Psoas muscle (tissue), 7 donors: ENCODE measurements at regions not wholly inside any gene's neighbourhood (a gene's known extent, or its start where the extent isn't known, plus 50 kb on each side); places are given as distances from the start of the nearest gene placed in this dataset.

Experiments
- ATAC-seq, 4 donors: fragments of 200-7000 bp; cut with Tn5 transposase; one replicate each; pipeline ENCODE4 v1.9.1; 2020; ENCODE audit warnings: moderate library complexity in 3 of 4, mild to moderate bottlenecking in 2 of 4
- DNase-seq, 2 donors: peaks; one replicate each; pipeline ENCODE4 v3.0.0-alpha.2; 2020
- H3K27ac ChIP-seq: fragments of 200-600 bp; one replicate; pipeline ENCODE4 v1.8.0; 2022
- H3K27me3 ChIP-seq, 3 donors: fragments of 200-600 bp in 1 of 3; one replicate each; pipeline versions ENCODE4 v1.6.1 to v1.8.0; 2013 to 2022; ENCODE audit warnings: low read length in 2 of 3, mild to moderate bottlenecking in 2 of 3, moderate library complexity in 1 of 3; ENCODE audit not compliant: insufficient read depth in 3 of 3
- H3K36me3 ChIP-seq, 2 donors: fragments of 200-600 bp in 1 of 2; one replicate each; pipeline versions ENCODE4 v1.6.1 to v1.8.0; 2013 to 2022; ENCODE audit warnings: low read depth in 1 of 2, mild to moderate bottlenecking in 1 of 2, moderate library complexity in 1 of 2; ENCODE audit not compliant: insufficient read depth in 1 of 2
- H3K4me1 ChIP-seq: fragments of 200-600 bp; one replicate; pipeline ENCODE4 v1.8.0; 2022
- H3K4me3 ChIP-seq: fragments of 200-600 bp; one replicate; pipeline ENCODE4 v1.8.0; 2022; ENCODE audit warnings: mild to moderate bottlenecking
- H3K9me3 ChIP-seq: fragments of 200-600 bp; one replicate; pipeline ENCODE4 v1.8.0; 2022
- WGBS, 3 donors: extraction: QIAGEN DNeasy Blood & Tissue Kit; methylation state at CpG; one replicate each; pipeline versions ENCODE4 v1.1.6 to v1.1.7; 2013; 5-methylcytosine and 5-hydroxymethylcytosine counted together
- intact Hi-C, 2 donors: fragments of 100-400 bp; cut with DNase I; formaldehyde crosslinking; loops; one replicate each; pipeline versions ENCODE4 v1.11.0 to v1.14.2; 2022
- TF ChIP-seq, protein P1 (sequence below): fragments of 200-600 bp; IDR thresholded peaks from one replicate; pipeline ENCODE4 v1.8.0; 2022; ENCODE audit warnings: antibody characterized with exemption
- donor health status: healthy with polysubstance abuse.
- donor health status: DM: no; HTN: no; CAD: no; lungs with moderate emphysema.
- donor health status: Bipolar disorder and iron deficiency.
- donor health status: healthy.
- donor health status: DM: yes; HTN: yes; CAD: no.
- donor health status: DM: no; HTN: no; CAD: no.
- donor health status: DM: yes; HTN: yes; CAD: no.

DNA sequence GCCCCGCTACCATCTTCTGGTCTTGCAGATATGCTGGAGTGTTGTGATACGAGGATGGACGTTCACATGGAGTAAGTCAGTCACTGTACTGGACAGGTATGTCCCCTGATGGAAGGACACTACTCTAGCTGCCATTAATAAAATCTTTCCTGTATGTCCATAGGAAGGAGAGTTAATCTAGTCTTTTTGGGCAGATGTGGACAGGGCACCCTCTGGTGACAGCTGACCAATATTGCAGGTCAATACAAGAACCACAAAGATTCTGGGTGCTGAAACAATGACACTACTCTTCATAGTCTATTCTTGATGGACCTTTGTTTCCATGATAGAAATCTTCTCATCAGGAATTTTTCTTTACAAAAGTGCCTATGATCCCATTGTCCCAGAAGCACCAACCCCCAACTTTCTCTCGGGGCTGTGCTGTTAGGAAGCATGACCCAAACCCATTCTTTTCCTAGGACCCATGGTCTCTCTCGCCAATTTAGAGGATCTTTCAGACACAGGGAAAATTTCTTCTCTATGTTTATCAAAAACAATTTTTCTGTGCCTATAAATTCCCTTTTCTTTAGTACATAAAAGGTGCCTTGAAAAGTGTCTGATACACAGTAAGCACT lies 376.9 kb downstream of the DTWD2 start:
- H3K4me3 ChIP-seq = no peak overlapping the region
- DNase-seq = no peak
- TF ChIP-seq, protein P1, sequence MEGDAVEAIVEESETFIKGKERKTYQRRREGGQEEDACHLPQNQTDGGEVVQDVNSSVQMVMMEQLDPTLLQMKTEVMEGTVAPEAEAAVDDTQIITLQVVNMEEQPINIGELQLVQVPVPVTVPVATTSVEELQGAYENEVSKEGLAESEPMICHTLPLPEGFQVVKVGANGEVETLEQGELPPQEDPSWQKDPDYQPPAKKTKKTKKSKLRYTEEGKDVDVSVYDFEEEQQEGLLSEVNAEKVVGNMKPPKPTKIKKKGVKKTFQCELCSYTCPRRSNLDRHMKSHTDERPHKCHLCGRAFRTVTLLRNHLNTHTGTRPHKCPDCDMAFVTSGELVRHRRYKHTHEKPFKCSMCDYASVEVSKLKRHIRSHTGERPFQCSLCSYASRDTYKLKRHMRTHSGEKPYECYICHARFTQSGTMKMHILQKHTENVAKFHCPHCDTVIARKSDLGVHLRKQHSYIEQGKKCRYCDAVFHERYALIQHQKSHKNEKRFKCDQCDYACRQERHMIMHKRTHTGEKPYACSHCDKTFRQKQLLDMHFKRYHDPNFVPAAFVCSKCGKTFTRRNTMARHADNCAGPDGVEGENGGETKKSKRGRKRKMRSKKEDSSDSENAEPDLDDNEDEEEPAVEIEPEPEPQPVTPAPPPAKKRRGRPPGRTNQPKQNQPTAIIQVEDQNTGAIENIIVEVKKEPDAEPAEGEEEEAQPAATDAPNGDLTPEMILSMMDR = peak; percentile 23
- 87 to 93% (median 92%) methylated on average over 5 of the region's 5 CpGs for WGBS, 3 donors
- H3K27me3 ChIP-seq = no peaks in the 10 kb centered on the region
- no peaks in the 10 kb centered on the region for H3K36me3 ChIP-seq
- H3K4me1 ChIP-seq = no peaks in the 10 kb centered on the region
- H3K27ac ChIP-seq = no peak overlapping the region
- intact Hi-C loops = no loop called here
- ATAC-seq = no peak
- H3K9me3 ChIP-seq = no peaks in the 10 kb centered on the region

DNA sequence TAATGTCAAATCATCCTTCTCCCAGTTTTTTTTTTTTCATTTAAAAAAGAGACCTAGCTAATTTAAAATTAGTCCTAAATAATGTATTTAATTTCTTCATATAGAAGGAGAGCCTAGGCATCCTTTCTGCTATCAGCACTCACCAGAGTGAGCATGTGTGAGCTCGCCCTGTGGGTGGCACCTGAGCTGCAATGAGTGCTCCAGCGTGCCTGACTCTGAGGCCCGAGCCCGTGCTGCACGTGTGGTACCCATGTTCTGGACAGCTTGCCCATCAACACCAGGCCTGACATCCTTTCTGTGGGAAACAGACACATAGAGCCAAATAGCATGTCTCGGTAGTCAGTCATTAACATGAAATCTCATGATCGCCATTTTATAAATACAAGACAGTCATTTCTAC lies 381.4 kb downstream of the DTWD2 start:
- Histone ChIP-seq H3K4me3 (no peak overlapping the region), H3K9me3 (no peaks in the 10 kb centered on the region), H3K4me1 (no peaks in the 10 kb centered on the region), H3K27ac (no peak overlapping the region), H3K27me3 (no peaks in the 10 kb centered on the region), H3K36me3 (no peaks in the 10 kb centered on the region)
- TF ChIP-seq, protein P1 = no peak
- intact Hi-C loops = no loop called here
- WGBS, 3 donors = 83 to 91% (median 86%) methylated on average over 7 of the region's 7 CpGs
- DNase-seq (peak in 1 of 2 donors; percentile 10), ATAC-seq (no peak)

DNA sequence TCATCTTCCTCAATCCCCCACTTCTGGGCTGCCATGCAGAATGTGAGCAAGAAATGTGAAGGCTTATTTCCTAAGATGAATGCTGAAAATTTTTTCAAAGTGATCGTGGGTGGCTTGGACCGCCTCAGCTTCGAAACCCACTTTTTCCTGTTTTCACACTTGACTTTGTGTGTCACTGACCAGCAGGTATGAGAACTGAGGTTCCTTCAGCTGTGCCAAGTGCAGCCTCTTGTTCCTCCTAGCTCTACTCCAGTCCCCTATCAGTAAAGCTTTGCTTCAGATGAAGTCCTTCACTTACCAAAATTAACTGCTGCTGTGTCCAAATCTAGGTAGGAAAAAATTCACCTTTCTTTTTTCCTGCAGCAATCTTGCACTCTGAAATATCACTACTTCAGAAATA lies 382.6 kb downstream of the DTWD2 start:
- 78 to 87% (median 86%) methylated on average over 3 of the region's 3 CpGs for WGBS, 3 donors
- Histone ChIP-seq H3K27me3 (no peaks in the 10 kb centered on the region), H3K36me3 (no peaks in the 10 kb centered on the region), H3K27ac (no peak overlapping the region), H3K4me1 (no peaks in the 10 kb centered on the region), H3K4me3 (no peak overlapping the region), H3K9me3 (no peaks in the 10 kb centered on the region)
- ATAC-seq (no peak), DNase-seq (no peak)
- TF ChIP-seq, protein P1 = no peak
- intact Hi-C loops = no loop called here

DNA sequence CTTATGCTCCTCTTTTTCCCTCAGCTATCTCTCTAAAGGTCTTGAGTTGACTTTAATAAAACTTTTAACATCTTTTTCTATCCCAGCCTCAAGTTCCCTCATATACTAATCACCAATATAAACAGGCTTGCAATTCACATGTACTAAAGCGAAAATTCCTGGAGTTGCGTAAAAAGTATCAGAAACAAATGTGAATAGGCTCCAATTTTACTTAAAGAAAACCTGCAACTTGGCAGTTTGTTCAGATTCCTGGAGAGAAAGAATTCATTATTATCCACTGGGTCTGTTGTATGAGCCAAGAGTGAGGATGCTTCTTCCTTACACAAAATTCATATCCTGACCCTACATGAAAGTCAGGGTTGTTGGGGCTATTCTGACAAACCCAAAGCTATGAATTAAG lies 384.2 kb downstream of the DTWD2 start:
- no peak overlapping the region for H3K27ac ChIP-seq
- H3K4me1 ChIP-seq = no peaks in the 10 kb centered on the region
- ATAC-seq (no peak), DNase-seq (no peak)
- H3K9me3 ChIP-seq = no peaks in the 10 kb centered on the region
- WGBS, 3 donors = 52 to 83% (median 67%) methylated on average over 2 of the region's 2 CpGs
- intact Hi-C loops = no loop called here
- no peak overlapping the region for H3K4me3 ChIP-seq
- H3K27me3 ChIP-seq = no peaks in the 10 kb centered on the region
- TF ChIP-seq, protein P1 = no peak
- H3K36me3 ChIP-seq = no peaks in the 10 kb centered on the region

DNA sequence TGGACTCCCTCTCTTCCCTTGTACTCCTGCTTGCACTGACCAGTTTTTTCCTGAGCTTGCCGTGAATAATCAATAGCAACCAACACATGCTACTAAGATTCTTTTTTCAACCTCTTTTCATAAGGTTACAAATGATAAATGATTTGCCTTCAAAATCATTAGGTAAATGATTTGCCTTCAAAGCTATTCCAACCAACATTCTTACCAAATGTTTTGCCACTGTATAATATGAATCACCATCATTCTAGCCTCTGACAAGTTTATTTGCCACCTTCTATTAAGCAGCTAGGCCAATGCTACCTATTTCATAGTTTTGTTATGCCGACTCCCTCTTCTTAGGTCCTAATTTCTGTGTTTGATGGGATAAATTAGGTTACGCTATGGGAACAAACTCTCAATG lies 385.1 kb downstream of the DTWD2 start:
- H3K9me3 ChIP-seq = no peaks in the 10 kb centered on the region
- no peak for DNase-seq
- H3K4me3 ChIP-seq = no peak overlapping the region
- H3K27me3 ChIP-seq = no peaks in the 10 kb centered on the region
- no peaks in the 10 kb centered on the region for H3K4me1 ChIP-seq
- intact Hi-C loops = no loop called here
- no peak for ATAC-seq
- TF ChIP-seq, protein P1 = no peak
- WGBS, 3 donors = 90 to 95% (median 92%) methylated on average over 3 of the region's 3 CpGs
- H3K36me3 ChIP-seq = no peaks in the 10 kb centered on the region
- H3K27ac ChIP-seq = no peak overlapping the region
